ENCODE measurements at regions not wholly inside any gene's neighbourhood (a gene's known extent, or its start where the extent isn't known, plus 50 kb on each side); places are given as distances from the start of the nearest gene placed in this dataset.
"Not testable (repeated sequence)": the region's sequence is repeated elsewhere in the genome, so short reads cannot be mapped to it uniquely, and the experiment has no call there.

DNA sequence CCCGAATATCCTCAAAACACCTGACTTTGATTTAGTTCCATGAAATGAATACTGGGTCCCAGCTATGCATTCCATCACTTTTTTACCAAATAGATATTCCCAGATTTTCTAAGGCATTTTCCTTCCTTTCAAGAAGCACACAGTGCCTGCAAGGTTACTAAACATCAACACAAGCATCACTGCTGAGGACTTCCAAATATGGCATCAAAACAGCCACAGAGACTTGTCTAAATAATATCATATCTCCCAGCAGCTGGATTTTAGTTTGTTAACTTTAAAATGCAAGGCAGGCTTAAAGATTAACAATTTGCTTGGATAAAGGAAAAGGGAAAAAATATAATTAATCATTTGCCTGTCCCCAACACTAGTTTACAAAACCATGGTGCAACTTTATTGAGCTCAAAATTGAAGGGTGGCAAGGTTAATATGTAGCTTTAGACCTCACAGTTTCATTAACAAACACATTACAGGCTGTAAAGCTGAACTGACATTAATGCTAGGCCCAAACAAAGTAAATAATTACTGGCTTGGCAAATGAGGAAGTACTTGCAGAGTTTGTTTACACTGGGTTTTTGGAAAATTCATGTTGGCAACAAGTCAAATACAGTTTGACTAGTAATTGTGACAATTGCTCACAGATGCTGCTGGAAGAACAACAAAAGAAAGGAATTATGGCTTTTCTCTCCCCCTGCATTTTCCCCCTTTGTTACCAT is 401.7 kb upstream of the CDIN1 start:
- DNase-seq (ENCODE audit: low read depth), result no peak

DNA sequence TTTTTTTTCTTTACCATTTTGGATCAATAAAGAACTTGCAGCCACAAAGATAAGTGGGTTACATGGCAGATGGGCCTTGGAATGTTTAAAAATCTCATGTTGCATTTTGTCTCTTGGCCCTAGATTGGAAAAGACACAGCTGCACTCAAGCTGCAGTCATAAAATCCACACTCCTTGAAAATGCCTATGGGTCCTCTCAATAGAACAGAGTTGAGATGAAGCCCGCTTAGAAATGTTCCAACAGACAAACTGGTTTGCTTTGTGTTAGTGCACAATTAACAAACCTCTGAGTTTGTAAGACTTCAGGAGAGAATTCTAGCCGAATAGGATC is 401.2 kb upstream of the CDIN1 start:
- no peak for DNase-seq (ENCODE audit: low read depth)

DNA sequence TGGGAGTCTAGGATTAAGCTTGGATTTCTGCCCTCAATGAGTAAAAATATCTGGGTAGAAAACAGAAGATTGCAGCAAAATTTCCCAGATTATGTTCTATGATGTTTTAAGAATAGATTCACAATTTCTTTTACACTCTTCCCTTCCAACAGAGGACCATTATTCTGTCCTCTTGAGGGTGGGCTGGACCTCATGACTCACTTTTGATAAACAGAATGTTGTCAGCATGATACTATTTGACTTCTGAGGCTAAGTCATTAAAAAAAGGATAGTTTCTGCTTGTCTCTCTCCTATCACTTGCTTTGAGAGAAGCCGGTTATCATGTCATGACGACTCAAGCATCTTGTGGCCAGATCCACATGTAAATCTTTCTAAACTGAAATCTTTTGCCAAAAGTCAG is 396.2 kb upstream of the CDIN1 start:
- DNase-seq (ENCODE audit: low read depth), result no peak

DNA sequence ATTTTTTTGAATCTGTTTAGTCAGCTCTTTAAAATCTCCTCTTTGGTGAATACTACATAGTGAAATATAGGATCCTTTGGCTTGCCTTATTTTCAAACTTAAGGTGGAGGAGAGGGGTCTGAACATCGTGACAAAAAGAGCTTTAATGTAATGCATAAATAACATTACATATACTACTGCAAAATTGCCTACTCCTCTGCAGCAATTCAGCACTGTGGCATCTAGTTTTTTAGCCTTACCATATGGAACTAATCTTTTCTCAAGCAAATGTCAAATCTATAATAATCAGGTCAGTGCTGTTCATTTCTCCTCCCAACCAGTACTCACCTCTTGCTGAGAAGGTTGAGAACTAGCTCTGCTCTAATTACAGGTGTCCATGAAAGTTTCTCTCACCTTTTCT is 394.0 kb upstream of the CDIN1 start:
- no peak for DNase-seq (ENCODE audit: low read depth)

DNA sequence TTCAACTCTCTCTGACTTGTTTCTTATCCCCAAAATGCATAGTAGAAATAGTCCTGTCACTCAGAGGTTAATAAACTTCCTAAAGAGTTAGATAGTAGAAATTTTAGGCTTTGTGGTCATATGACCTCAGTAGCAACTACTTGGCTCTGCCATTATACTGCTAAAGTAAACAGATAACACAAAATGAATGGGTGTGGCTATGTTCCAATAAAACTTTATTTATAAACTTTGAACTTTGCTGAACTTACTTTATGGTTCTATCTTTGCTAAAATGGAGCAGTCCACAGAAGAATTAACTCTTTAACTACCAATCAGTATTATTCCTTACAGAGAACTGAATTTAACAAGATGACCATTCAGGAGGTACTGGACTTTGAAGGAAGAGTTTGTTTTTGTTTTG is 393.6 kb upstream of the CDIN1 start:
- DNase-seq (ENCODE audit: low read depth), result no peak

DNA sequence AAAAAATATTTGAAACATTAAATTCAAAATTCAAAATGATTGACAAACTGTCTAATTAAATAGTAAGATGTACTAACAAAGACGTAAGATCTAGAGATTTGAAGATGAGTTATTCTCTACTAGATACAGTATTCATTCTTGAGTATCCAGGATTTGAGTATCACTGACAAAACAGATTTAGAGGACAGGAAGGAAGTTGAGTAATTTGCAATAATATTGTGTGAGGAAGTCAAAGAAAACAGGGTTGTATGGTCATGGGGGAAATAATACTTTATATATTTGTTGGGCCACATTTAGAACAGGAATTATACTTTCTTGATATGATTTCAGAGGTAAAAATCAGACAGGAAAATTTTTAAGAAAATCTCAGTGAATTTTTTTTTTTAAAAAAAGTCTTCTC is 393.1 kb upstream of the CDIN1 start:
- DNase-seq (ENCODE audit: low read depth), result no peak

DNA sequence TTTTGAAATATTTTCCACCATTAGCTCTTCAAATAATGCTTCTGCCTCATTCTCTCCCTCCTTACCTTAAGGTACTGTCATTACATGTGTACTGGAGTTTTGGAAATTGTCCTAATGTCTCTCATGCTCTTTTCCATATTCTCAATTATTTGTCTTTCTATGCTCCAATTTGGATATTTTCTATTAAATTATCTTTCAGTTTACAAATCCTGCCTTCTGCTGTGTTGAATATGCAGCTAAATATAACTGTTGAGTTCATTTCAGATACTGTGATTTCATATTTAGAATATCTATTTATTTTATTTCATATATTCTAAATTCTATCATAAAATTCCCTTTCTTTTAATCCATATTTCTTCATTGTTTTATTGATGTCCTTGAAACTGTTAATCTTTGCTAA is 388.0 kb upstream of the CDIN1 start:
- DNase-seq (ENCODE audit: low read depth), result no peak

DNA sequence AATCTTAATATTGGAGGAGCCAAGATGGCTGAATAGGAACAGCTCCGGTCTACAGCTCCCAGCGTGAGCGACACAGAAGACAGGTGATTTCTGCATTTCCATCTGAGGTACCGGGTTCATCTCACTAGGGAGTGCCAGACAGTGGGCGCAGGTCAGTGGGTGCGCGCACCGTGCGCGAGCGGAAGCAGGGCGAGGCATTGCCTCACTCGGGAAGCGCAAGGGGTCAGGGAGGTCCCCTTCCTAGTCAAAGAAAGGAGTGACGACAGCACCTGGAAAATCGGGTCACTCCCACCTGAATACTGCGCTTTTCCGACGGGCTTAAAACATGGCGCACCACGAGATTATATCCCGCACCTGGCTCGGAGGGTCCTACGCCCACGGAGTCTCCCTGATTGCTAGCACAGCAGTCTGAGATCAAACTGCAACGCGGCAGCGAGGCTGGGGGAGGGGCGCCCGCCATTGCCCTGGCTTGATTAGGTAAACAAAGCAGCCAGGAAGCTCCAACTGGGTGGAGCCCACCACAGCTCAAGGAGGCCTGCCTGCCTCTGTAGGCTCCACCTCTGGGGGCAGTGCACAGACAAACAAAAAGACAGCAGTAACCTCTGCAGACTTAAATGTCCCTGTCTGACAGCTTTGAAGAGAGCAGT is 383.9 kb upstream of the CDIN1 start:
- not testable (repeated sequence) for DNase-seq (ENCODE audit: low read depth)

DNA sequence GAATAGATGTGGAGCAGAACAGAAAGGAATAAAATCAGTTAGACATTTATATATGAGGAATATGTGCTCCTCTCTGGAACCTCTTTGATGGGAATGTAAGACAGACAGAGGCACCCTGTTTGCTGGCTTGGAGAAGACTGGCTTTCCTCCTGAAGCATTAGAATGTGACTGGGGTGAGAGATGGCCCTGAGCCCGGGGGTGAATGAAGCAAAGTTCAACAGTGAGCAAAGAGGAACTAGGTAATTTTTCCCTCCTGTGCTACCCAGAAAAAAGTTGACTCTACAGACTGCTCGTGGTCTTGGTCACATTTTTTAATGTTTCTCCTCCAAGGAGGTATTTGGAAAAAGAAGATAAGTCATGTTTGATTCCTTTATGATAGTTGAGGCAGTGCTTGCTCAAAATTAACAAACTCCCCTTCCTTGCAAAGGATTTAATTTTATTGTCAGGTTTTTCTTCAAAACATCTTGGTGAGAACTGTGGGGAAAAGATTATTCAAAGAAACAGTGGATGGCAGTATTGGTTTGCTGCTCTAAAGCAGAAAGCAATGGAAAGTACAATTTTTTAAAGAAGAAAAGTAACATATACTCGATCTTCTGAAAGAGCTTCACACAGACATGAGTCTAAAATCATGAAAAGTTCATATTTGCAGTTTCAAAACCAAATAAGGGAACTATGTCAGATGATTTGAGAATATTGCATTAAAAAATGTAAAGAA is 370.4 kb upstream of the CDIN1 start:
- no peak for DNase-seq (ENCODE audit: low read depth)

DNA sequence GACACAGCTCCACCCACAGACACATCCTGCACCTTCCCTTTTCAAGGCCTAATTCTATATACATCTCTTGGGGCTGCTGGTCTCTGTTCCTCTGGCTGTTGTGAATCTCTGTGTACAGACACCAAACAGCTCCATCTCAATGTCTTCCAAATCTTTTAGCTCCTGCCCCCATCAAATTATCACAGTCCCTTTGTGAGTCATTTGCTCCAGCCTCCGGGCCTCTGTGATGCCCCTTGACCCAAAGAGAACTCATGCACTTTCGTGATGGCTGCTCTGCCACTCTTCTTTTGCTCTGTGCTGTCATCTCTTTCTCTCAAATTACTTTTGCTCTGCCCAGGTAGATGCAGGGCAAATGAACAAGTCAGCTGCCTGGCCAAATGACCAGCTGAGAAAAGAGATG is 369.0 kb upstream of the CDIN1 start:
- no peak for DNase-seq (ENCODE audit: low read depth)

DNA sequence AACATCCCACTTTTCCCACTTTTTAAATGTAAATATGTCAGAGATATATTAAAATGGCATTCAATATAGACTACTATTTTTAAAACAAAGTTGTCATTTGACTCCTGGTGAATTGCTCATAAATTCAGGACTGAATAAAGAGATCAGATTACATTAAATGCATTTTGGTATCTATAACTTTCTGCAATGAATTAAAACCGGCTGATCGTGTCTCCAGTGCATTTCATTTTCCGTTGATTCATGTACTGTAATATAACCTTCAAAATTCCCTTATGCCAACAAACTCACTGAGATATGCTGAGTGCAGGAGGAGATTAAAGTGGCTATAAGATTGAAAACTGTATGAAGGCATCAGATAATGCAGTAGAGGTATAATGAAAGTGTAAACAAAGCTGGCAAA is 361.1 kb upstream of the CDIN1 start:
- no peak for DNase-seq (ENCODE audit: low read depth)

DNA sequence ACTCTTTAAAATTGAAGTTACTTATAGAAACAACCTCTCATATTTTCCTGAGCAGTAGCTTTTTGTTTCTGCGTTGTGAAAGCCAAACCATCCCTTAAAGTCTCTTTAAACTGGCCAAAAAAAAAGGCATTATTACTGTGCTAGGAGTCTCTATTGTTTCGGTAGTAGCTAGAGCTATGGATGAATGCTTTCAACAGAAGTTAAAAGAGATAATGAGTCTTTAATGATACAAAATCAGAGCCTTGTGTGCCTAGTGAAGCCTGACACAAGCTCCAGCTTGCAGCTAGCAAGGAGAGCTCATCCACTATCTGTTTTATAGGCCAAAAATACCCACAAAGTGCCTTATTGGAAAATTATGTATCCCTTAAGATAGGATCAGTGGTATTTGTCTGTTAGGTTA is 360.4 kb upstream of the CDIN1 start:
- no peak for DNase-seq (ENCODE audit: low read depth)

DNA sequence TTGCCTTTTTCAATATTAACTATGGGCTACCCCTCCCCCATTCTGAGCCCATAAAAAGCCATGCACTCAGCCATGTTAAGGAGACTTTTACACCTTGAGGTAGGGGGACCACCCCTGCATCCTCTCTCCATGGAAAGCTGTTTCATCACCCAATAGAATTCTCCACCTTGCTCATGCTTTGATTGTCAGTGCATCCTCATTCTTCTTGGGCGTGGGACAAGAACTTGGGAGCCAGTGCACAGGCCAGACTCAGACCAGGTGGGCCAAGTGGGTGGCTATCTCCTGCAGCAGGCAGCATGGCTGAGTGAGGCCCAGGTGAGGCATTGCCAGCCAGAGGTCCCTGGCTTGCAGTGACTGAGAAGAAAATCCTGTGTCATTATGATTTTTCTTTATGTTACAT is 357.4 kb upstream of the CDIN1 start:
- DNase-seq (ENCODE audit: low read depth), result no peak

DNA sequence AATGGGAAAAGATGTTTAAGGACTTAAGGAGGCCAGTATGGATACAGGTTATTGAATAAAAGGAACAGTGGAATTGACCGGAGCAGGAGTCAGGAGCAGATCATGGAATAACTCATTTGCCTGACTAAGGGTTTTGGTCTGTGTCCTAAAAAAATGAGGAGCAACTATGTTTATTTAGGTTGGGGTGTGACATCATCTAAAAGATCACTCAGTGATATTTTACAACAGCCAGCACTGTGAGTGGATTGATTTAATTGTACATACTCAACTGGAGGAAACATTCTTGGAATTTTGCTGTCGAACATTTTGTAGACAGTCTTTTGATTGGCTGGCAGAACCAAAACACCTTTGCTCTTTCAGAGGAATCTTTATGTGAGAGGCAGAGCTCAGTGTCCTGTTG is 348.6 kb upstream of the CDIN1 start:
- no peak for DNase-seq (ENCODE audit: low read depth)

DNA sequence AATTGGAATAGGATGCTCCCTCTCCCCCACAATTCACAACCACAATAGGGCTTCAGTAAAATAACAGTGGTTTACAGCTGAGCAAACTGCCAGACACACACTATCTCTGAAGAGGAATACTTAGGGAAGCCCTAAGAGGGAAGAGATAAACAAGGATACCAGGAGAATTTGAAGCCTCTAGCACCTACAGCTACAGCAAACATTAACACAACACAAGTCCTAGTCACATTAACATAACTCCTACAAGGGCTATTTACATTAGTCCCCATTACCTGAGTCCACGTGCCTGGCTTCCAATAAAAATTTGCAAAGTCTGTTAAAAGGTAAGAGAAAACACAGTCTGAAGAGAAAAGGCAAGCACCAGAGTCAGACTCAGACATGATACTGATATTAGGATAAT is 346.9 kb upstream of the CDIN1 start:
- no peak for DNase-seq (ENCODE audit: low read depth)

DNA sequence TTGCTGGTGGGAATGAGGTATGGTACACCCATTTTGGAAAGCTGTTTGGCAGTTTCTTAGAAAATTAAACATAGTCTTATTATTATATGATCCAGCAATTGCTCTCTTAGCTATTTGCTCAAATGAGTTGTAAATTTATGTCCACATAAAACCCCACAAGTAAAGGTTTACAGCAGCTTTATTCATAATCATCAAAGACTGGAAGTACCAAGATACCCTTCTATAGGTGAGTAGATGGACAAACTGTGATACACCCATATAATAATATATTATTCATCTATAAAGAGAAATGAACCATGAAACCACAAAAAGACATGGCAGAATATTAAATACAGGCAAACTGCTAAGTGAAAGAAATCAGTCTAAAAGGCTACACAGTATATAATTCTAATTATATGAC is 344.7 kb upstream of the CDIN1 start:
- no peak for DNase-seq (ENCODE audit: low read depth)

DNA sequence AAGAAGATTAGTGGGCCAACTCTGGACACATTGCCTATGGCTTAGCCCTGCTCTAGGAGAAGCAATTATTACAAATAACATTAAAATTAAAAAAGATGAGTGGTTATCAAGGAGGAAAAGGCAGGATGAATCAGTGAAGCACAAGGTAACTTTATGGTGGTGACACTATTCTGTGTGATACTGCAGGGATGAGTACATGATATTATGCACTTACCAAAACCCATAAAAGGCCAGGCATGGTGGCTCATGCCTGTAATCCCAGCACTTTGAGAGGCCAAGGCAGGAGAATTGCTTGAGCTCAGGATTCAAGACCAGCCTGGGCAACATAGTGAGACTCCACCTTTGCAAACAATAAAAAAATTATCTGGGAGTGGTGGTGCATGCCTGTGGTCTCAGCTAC is 344.3 kb upstream of the CDIN1 start:
- no peak for DNase-seq (ENCODE audit: low read depth)

DNA sequence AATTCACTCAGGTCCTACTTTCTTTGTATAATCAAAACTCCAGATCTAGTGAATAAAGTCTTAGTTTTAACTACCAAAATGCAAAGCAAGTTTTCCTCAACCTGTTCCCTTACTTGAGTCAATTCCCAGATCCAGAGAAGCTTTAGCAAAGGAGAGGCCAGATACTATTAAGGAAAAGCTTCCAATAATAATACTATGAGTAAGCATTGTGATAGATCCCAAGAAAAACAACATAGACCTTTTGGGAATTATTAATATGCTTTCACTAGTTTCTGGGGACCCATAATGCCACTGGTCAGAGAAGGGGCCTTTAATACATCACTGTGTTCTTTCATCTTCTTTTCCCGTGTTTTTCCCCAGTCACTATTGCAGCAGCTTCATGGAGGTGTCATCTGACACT is 339.9 kb upstream of the CDIN1 start:
- DNase-seq (ENCODE audit: low read depth), result no peak

DNA sequence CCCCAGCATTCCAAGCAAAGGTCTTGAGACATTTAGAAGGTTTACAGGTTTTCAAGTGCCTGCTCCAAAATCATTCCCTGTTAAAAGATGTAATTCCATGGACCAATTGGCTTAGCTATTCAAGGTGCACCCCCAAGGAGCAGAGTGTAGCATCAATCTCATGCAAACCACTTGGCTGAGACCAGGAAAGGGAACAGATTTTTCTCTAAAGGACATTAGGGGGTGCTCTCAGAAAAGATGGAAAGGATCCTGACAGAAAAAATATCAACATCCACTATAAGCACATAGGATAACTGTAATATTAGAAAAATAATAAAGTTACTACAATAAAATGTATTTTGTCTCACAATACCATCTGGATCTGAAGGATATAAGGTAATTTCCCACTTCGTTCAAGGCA is 328.0 kb upstream of the CDIN1 start:
- no peak for DNase-seq (ENCODE audit: low read depth)

DNA sequence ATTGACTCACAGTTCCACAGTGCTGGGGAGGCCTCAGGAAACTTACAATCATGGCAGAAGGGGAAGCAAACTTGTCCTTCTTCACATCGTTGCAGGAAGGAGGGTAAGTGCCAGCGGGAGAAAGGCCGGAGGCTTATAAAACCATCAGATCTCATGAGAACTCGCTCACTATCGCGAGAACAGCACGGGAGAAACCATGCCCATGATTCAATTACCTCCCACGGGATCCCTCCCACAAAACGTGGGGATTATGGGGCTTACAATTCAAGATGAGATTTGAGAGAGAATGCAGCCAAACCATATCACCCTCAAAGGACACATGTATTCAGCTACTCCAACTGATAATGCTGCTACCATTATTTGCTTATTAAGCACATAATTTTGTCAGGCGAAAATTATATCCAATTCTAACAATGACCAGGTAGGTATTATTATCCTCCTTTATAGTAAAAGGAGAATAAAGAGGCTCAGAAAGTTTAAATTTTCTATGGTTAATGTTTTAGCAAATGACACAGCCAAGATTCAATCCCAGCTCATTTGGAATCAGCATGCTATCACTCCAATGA is 327.2 kb upstream of the CDIN1 start:
- DNase-seq (ENCODE audit: low read depth), result no peak

DNA sequence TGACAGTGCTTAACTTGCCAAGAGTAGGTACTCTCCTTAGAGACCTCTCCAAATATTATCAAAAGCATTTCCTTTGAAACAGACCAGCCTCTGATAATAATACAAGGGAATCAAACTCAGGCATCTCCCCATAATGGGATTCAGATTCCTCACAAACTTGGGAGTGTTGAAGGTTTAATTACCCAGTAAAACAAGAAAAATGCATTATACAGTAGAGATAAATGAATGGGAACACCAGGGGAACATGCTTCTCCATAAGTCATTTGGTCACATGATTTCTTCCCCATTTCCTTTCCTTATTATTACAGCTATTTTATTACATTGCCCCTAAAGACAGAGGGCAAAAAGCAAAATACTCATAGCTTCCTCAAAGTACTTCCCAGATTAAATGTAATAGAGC is 325.0 kb upstream of the CDIN1 start:
- no peak for DNase-seq (ENCODE audit: low read depth)

DNA sequence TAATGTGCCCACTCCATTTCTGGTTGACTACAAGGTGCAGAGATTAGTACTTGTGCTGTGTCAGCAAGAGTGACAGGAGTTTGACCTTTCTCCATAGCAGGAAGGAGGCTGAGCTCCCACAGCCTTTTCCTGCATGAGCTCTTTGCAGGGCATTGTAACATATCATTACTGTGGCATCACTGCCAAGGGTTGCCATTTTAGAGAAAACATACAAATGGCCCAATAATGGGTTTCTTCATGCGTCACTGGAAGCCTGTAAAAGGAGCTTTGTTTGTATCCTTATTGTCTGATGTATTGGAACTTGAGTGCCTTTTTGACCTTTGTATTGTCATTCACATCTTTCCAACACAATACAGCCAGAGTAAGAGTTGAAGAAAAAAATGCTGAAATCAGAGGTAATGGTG is 323.0 kb upstream of the CDIN1 start:
- no peak for DNase-seq (ENCODE audit: low read depth)

DNA sequence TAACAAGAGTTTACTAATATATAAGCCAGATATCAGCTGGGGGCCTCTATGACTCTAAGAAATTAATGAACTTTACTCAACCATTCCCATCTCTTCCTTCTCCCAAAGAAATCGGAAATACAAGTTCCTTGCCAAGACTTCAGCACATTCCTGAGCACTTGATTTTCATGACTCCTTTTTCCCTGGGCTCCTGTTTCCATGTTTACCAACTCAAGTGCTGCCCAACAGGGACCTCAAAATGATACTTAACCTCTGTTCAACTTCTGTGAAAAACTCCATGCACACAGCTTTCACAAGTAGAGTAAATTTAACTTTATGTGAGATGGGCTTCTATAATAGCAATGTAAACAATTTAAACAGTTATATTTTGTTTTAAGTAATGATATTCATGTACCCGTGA is 315.8 kb upstream of the CDIN1 start:
- no peak for DNase-seq (ENCODE audit: low read depth)
